Neural progenitor cell (in vitro differentiated cells): ENCODE measurements at regions not wholly inside any gene's neighbourhood (a gene's known extent, or its start where the extent isn't known, plus 50 kb on each side); places are given as distances from the start of the nearest gene placed in this dataset.
"Not testable (repeated sequence)": the region's sequence is repeated elsewhere in the genome, so short reads cannot be mapped to it uniquely, and the experiment has no call there.

Experiments used
- DNase-seq: peaks from one replicate; pipeline ENCODE4 v3.0.0-alpha.2; 2016; ENCODE audit warnings: low spot score
- H2AFZ ChIP-seq: fragments of 200-600 bp; sonication (generic); replicated peaks from 2 replicates; pipeline ENCODE4 v1.6.1; 2016; ENCODE audit warnings: antibody characterized with exemption
- H3F3A ChIP-seq: fragments of 200-600 bp; sonication (generic); 2 replicates; pipeline ENCODE4 v1.6.1; 2016; ENCODE audit warnings: antibody characterized with exemption, low read depth
- H3K27ac ChIP-seq: fragments of 200-600 bp; sonication (generic); 2 replicates; pipeline ENCODE4 v1.5.1; 2016; ENCODE audit warnings: mild to moderate bottlenecking
- H3K27me3 ChIP-seq: fragments of 200-600 bp; sonication (generic); 2 replicates; pipeline ENCODE4 v1.6.1; 2016; ENCODE audit warnings: mild to moderate bottlenecking, moderate library complexity
- H3K36me3 ChIP-seq: fragments of 200-600 bp; sonication (generic); 2 replicates; pipeline ENCODE4 v1.5.1; 2016
- H3K4me1 ChIP-seq: fragments of 200-600 bp; sonication (generic); 2 replicates; pipeline ENCODE4 v1.6.1; 2016; ENCODE audit warnings: mixed run types
- H3K4me2 ChIP-seq: fragments of 200-600 bp; sonication (generic); 2 replicates; pipeline ENCODE4 v1.6.1; 2016
- H3K4me3 ChIP-seq: fragments of 200-600 bp; sonication (generic); 2 replicates; pipeline ENCODE4 v1.5.1; 2016
- H3K79me2 ChIP-seq: fragments of 200-600 bp; sonication (generic); 2 replicates; pipeline ENCODE4 v1.6.1; 2016; ENCODE audit warnings: low read depth
- H3K9ac ChIP-seq: fragments of 200-600 bp; sonication (generic); 2 replicates; pipeline ENCODE4 v1.6.1; 2016
- H3K9me3 ChIP-seq: fragments of 200-600 bp; sonication (generic); 2 replicates; pipeline ENCODE4 v1.5.1; 2016; ENCODE audit warnings: low read depth
- H4K20me1 ChIP-seq: fragments of 200-600 bp; sonication (generic); 2 replicates; pipeline ENCODE4 v1.6.1; 2016; ENCODE audit warnings: low read depth
- H3K27ac Mint-ChIP-seq: 3 replicates; pipeline ENCODE4 v1.8.0; 2021; ENCODE audit warnings: mixed read lengths
- H3K27me3 Mint-ChIP-seq: 2 replicates; pipeline ENCODE4 v1.8.0; 2022; ENCODE audit warnings: low read depth, mild to moderate bottlenecking, inconsistent platforms, moderate library complexity, mixed read lengths; ENCODE audit not compliant: insufficient read depth
- H3K36me3 Mint-ChIP-seq: 3 replicates; pipeline ENCODE4 v1.8.0; 2021; ENCODE audit warnings: mixed read lengths
- H3K4me1 Mint-ChIP-seq: 3 replicates; pipeline ENCODE4 v1.8.0; 2021; ENCODE audit warnings: mixed read lengths
- H3K4me3 Mint-ChIP-seq: 3 replicates; pipeline ENCODE4 v1.8.0; 2021; ENCODE audit warnings: mild to moderate bottlenecking, moderate library complexity, mixed read lengths
- H3K9me3 Mint-ChIP-seq: 3 replicates; pipeline ENCODE4 v1.8.0; 2020; ENCODE audit warnings: mixed read lengths
- CTCF ChIP-seq: fragments of 200-600 bp; sonication (generic); IDR thresholded peaks from 2 replicates; pipeline ENCODE4 v1.5.1; 2017; ENCODE audit warnings: antibody characterized with exemption, mild to moderate bottlenecking
- EZH2 ChIP-seq: fragments of 200-600 bp; sonication (generic); IDR thresholded peaks from 2 replicates; pipeline ENCODE4 v1.6.1; 2017; ENCODE audit warnings: antibody characterized with exemption, mild to moderate bottlenecking, moderate library complexity
- EZH2phosphoT487 ChIP-seq: fragments of 200-600 bp; sonication (generic); IDR thresholded peaks from 2 replicates; pipeline ENCODE4 v1.6.1; 2017; ENCODE audit warnings: antibody characterized with exemption

- H3F3A ChIP-seq, result no peaks in the 10 kb centered on the region
- no peak overlapping the region for H2AFZ ChIP-seq
- no peak overlapping the region for H3K9ac ChIP-seq
- DNase-seq, result no peak
- H3K4me1 Mint-ChIP-seq, result no peaks in the 10 kb centered on the region
- H3K9me3 Mint-ChIP-seq, result peaks cover 18% of the 10 kb centered on the region
- no peaks in the 10 kb centered on the region for H3K27me3 ChIP-seq
- no peaks in the 10 kb centered on the region for H3K79me2 ChIP-seq
- H3K27me3 Mint-ChIP-seq, result peaks cover 4% of the 10 kb centered on the region
- H3K9me3 ChIP-seq, result no peaks in the 10 kb centered on the region
- H3K36me3 Mint-ChIP-seq, result peaks cover 1% of the 10 kb centered on the region
- H3K36me3 ChIP-seq, result no peaks in the 10 kb centered on the region
- no peaks in the 10 kb centered on the region for H4K20me1 ChIP-seq
- H3K4me1 ChIP-seq, result no peaks in the 10 kb centered on the region
- no peak overlapping the region for H3K27ac Mint-ChIP-seq
- H3K4me3 ChIP-seq, result no peak overlapping the region
- TF ChIP-seq EZH2 (no peak), CTCF (no peak), EZH2phosphoT487 (no peak)
- no peak overlapping the region for H3K4me2 ChIP-seq
- no peak overlapping the region for H3K27ac ChIP-seq
- H3K4me3 Mint-ChIP-seq, result no peak overlapping the region
Observed at GRCh38 chr3:55264919-55265318, 222.2 kb downstream of the WNT5A start.

DNA sequence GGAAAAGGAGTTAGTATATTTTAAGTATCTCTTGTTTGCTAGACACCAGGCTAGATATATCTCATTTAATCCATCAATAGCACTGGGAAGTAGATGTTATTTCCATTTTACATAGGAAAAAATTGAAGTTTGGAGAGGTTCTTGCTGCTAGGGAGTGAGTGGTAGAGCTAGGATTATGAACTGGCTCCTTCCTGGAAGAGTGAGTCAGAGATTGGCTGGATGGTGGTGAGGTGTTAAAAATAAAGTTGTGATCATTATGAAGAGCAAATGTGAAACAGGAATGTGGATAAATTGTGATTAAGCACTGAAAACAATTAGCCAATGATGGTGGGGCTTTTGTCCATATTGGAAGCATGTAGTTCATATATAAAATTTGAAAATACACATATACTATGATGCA, 234.2 kb downstream of the WNT5A start:
- Histone ChIP-seq H3K79me2 (no peaks in the 10 kb centered on the region), H3K36me3 (no peaks in the 10 kb centered on the region), H3K9me3 (no peaks in the 10 kb centered on the region), H4K20me1 (no peaks in the 10 kb centered on the region), H3K27ac (no peak overlapping the region), H3K4me3 (no peak overlapping the region), H3K9ac (no peak overlapping the region), H3K4me2 (no peak overlapping the region), H3F3A (no peaks in the 10 kb centered on the region), H3K27me3 (no peaks in the 10 kb centered on the region), H2AFZ (no peak overlapping the region), H3K4me1 (no peaks in the 10 kb centered on the region)
- no peak overlapping the region for H3K4me3 Mint-ChIP-seq
- no peak for DNase-seq
- H3K36me3 Mint-ChIP-seq, result peaks cover under 1% of the 10 kb centered on the region
- TF ChIP-seq EZH2, result no peak
- TF ChIP-seq CTCF, result no peak
- no peak for TF ChIP-seq EZH2phosphoT487
- H3K4me1 Mint-ChIP-seq, result peaks cover 9% of the 10 kb centered on the region
- H3K9me3 Mint-ChIP-seq, result peaks cover 17% of the 10 kb centered on the region
- no peak overlapping the region for H3K27ac Mint-ChIP-seq
- H3K27me3 Mint-ChIP-seq, result peaks cover 8% of the 10 kb centered on the region

GRCh38 chr3:55249156-55249555, 237.9 kb downstream of the WNT5A start:
- not testable (repeated sequence) for H3K4me1 Mint-ChIP-seq, H2AFZ ChIP-seq, H3K4me2 ChIP-seq, H3K27me3 ChIP-seq, H3K4me3 Mint-ChIP-seq, H3K27ac Mint-ChIP-seq, H3K4me1 ChIP-seq, H4K20me1 ChIP-seq, H3K36me3 Mint-ChIP-seq, H3K9ac ChIP-seq, DNase-seq, H3K36me3 ChIP-seq, H3F3A ChIP-seq, H3K27ac ChIP-seq, H3K79me2 ChIP-seq, H3K9me3 ChIP-seq, H3K4me3 ChIP-seq
- peaks cover 21% of the 10 kb centered on the region for H3K9me3 Mint-ChIP-seq
- peaks cover 10% of the 10 kb centered on the region for H3K27me3 Mint-ChIP-seq

DNA sequence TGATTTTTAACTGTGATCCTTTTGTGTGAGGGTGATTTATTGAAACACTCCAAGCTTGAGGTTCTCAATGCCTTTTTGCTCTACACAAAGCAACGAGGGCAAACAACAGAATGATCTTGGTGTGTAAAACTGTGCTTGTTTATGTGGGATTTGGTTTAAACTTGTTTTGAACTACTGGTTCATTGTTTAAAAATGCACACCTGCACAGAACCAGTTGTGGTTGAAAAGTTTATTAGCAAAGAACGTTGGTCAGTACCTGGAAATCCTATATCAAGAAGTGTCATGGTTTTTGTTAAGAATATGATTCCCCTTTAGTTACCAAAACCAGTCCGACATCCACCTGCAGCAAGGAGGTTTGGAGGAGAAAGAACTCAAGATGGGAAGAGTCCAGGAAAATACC, 239.4 kb downstream of the WNT5A start:
- Histone ChIP-seq H3K4me3 (no peak overlapping the region), H4K20me1 (no peaks in the 10 kb centered on the region), H3K4me1 (peaks cover 21% of the 10 kb centered on the region), H3K36me3 (no peaks in the 10 kb centered on the region), H3K27ac (no peak overlapping the region), H3K9me3 (no peaks in the 10 kb centered on the region), H3K4me2 (no peak overlapping the region), H2AFZ (no peak overlapping the region), H3F3A (peaks cover 11% of the 10 kb centered on the region), H3K9ac (no peak overlapping the region), H3K79me2 (no peaks in the 10 kb centered on the region), H3K27me3 (no peaks in the 10 kb centered on the region)
- Mint-ChIP-seq H3K9me3 (peaks cover 21% of the 10 kb centered on the region), H3K27me3 (peaks cover 10% of the 10 kb centered on the region), H3K4me3 (no peak overlapping the region), H3K27ac (no peak overlapping the region), H3K4me1 (peaks cover 13% of the 10 kb centered on the region), H3K36me3 (peaks cover 4% of the 10 kb centered on the region)
- no peak for TF ChIP-seq CTCF
- no peak for TF ChIP-seq EZH2phosphoT487
- TF ChIP-seq EZH2, result no peak
- DNase-seq, result no peak
